GM23338 (cell line): ENCODE measurements at regions not wholly inside any gene's neighbourhood (a gene's known extent, or its start where the extent isn't known, plus 50 kb on each side); places are given as distances from the start of the nearest gene placed in this dataset.

ENCODE experiments used
- ATAC-seq: fragments of 200-7000 bp; cut with Tn5 transposase; 3 replicates; pipeline ENCODE4 v1.9.1; 2020
- DNase-seq: peaks from one replicate; pipeline ENCODE4 v3.0.0-alpha.2; 2015; ENCODE audit warnings: low spot score
- H2AFZ ChIP-seq: fragments of 200-600 bp; sonication (generic); 2 replicates; pipeline ENCODE4 v1.8.0; 2016; ENCODE audit warnings: antibody characterized with exemption, mild to moderate bottlenecking, moderate library complexity
- H3F3A ChIP-seq: fragments of 200-600 bp; sonication (generic); replicated peaks from 2 replicates; pipeline ENCODE4 v1.8.0; 2017; ENCODE audit warnings: antibody characterized with exemption, mixed run types, low read depth
- H3K27ac ChIP-seq: fragments of 200-600 bp; sonication (generic); 2 replicates; pipeline ENCODE4 v1.6.1; 2016; ENCODE audit warnings: low read depth
- H3K27me3 ChIP-seq: fragments of 200-600 bp; sonication (generic); 2 replicates; pipeline ENCODE4 v1.8.0; 2016; ENCODE audit warnings: mild to moderate bottlenecking, mixed run types, moderate library complexity; ENCODE audit not compliant: insufficient read depth
- H3K36me3 ChIP-seq: fragments of 200-600 bp; sonication (generic); 2 replicates; pipeline ENCODE4 v1.8.0; 2016; ENCODE audit warnings: mild to moderate bottlenecking; ENCODE audit not compliant: insufficient read depth
- H3K4me1 ChIP-seq: fragments of 200-600 bp; sonication (generic); 2 replicates; pipeline ENCODE4 v1.8.0; 2016; ENCODE audit warnings: mild to moderate bottlenecking, moderate library complexity; ENCODE audit not compliant: insufficient read depth
- H3K4me2 ChIP-seq: fragments of 200-600 bp; sonication (generic); 2 replicates; pipeline ENCODE4 v1.7.1; 2017; ENCODE audit warnings: mixed run types
- H3K4me3 ChIP-seq: fragments of 200-600 bp; sonication (generic); 2 replicates; pipeline ENCODE4 v1.6.1; 2016; ENCODE audit warnings: mixed run types
- H3K79me2 ChIP-seq: fragments of 200-600 bp; sonication (generic); replicated peaks from 2 replicates; pipeline ENCODE4 v1.8.0; 2017; ENCODE audit warnings: mild to moderate bottlenecking; ENCODE audit not compliant: insufficient read depth
- H3K9me2 ChIP-seq: fragments of 200-600 bp; sonication (generic); 2 replicates; pipeline ENCODE4 v1.8.0; 2017; ENCODE audit not compliant: insufficient read depth
- H4K20me1 ChIP-seq: fragments of 200-600 bp; sonication (generic); replicated peaks from 2 replicates; pipeline ENCODE4 v1.8.0; 2017; ENCODE audit warnings: mild to moderate bottlenecking; ENCODE audit not compliant: insufficient read depth
- H3K27ac Mint-ChIP-seq: 2 replicates; pipeline ENCODE4 v1.8.0; 2020; ENCODE audit warnings: inconsistent platforms, mild to moderate bottlenecking, moderate library complexity, mixed read lengths
- H3K27me3 Mint-ChIP-seq: 3 replicates; pipeline ENCODE4 v1.8.0; 2022; ENCODE audit warnings: low read depth, mild to moderate bottlenecking, moderate library complexity, mixed read lengths, inconsistent platforms; ENCODE audit not compliant: insufficient read depth, poor library complexity
- H3K36me3 Mint-ChIP-seq: 3 replicates; pipeline ENCODE4 v1.8.0; 2021; ENCODE audit warnings: low read depth, mild to moderate bottlenecking, inconsistent platforms, moderate library complexity, mixed read lengths
- H3K4me1 Mint-ChIP-seq: 3 replicates; pipeline ENCODE4 v1.8.0; 2020; ENCODE audit warnings: mild to moderate bottlenecking, inconsistent platforms, mixed read lengths
- H3K4me3 Mint-ChIP-seq: 3 replicates; pipeline ENCODE4 v1.8.0; 2021; ENCODE audit warnings: moderate library complexity, mild to moderate bottlenecking, inconsistent platforms, mixed read lengths
- H3K9me3 Mint-ChIP-seq: 3 replicates; pipeline ENCODE4 v1.8.0; 2020; ENCODE audit warnings: moderate library complexity, mild to moderate bottlenecking, inconsistent platforms, mixed read lengths
- CREB1 ChIP-seq: fragments of 250-450 bp; sonication (Bioruptor Pico); IDR thresholded peaks from 2 replicates; pipeline ENCODE4 v1.5.0; 2020; ENCODE audit warnings: low read depth, mild to moderate bottlenecking, moderate library complexity
- CTCF ChIP-seq, 2 experiments: fragments of 200-600 bp in 1 of 2; sonication (generic) in 1 of 2; conservative IDR thresholded peaks; 2 replicates each; pipeline versions ENCODE4 v1.5.1 to v1.6.1; 2016 to 2017; ENCODE audit warnings: antibody characterized with exemption in 2 of 2, low read depth in 2 of 2, mild to moderate bottlenecking in 2 of 2, moderate library complexity in 1 of 2
- ETS1 ChIP-seq: IDR thresholded peaks from 2 replicates; pipeline ENCODE4 v1.6.1; 2016; ENCODE audit warnings: antibody characterized with exemption
- EZH2 ChIP-seq: fragments of 200-600 bp; sonication (generic); IDR thresholded peaks from one replicate; pipeline ENCODE4 v1.8.0; 2017; ENCODE audit warnings: antibody characterized with exemption, mild to moderate bottlenecking, low read depth; ENCODE audit not compliant: unreplicated experiment
- EZH2phosphoT487 ChIP-seq: fragments of 200-600 bp; sonication (generic); IDR thresholded peaks from one replicate; pipeline ENCODE4 v1.8.1; 2018; ENCODE audit warnings: antibody characterized with exemption; ENCODE audit not compliant: unreplicated experiment
- JUNB ChIP-seq: IDR thresholded peaks from one replicate; pipeline ENCODE4 v1.6.1; 2016; ENCODE audit warnings: antibody characterized with exemption; ENCODE audit not compliant: unreplicated experiment
- NANOG ChIP-seq: IDR thresholded peaks from 2 replicates; pipeline ENCODE4 v1.6.1; 2016; ENCODE audit warnings: antibody characterized with exemption, borderline replicate concordance
- POLR2AphosphoS5 ChIP-seq: IDR thresholded peaks from 2 replicates; pipeline ENCODE4 v1.6.1; 2016; ENCODE audit warnings: antibody characterized with exemption, low read depth
- REST ChIP-seq: IDR thresholded peaks from one replicate; pipeline ENCODE4 v1.6.1; 2018; ENCODE audit warnings: antibody characterized with exemption; ENCODE audit not compliant: unreplicated experiment
- STAT1 ChIP-seq: IDR thresholded peaks from one replicate; pipeline ENCODE4 v1.6.1; 2016; ENCODE audit warnings: antibody characterized with exemption; ENCODE audit not compliant: unreplicated experiment
- ZNF114 ChIP-seq: fragments of 250-450 bp; sonication (Bioruptor Pico); IDR thresholded peaks from 2 replicates; pipeline ENCODE4 v1.5.0; 2020; ENCODE audit warnings: mild to moderate bottlenecking, moderate library complexity
- ZNF331 ChIP-seq: fragments of 250-450 bp; sonication (Bioruptor Pico); IDR thresholded peaks from 2 replicates; pipeline ENCODE4 v1.5.0; 2020; ENCODE audit warnings: low read depth, mild to moderate bottlenecking, moderate library complexity
- ZNF462 ChIP-seq: fragments of 250-450 bp; sonication (Bioruptor Pico); IDR thresholded peaks from 2 replicates; pipeline ENCODE4 v1.5.0; 2020; ENCODE audit warnings: mild to moderate bottlenecking, moderate library complexity

- no peak overlapping the region for H3K4me3 Mint-ChIP-seq
- DNase-seq (no peak), ATAC-seq (no peak)
- 0 out of 2 replicates have a peak overlapping the region, but pooled peaks have one; percentile 55 for H3K27ac Mint-ChIP-seq
- H3K4me1 Mint-ChIP-seq: no peaks in the 10 kb centered on the region; the same call in 2 of the 3 replicates
- Histone ChIP-seq H3K27me3 (no peaks in the 10 kb centered on the region), H3K36me3 (no peaks in the 10 kb centered on the region; the same call in 1 of the 2 replicates), H4K20me1 (no peaks in the 10 kb centered on the region), H3F3A (no peaks in the 10 kb centered on the region), H3K4me2 (no peak overlapping the region), H3K79me2 (no peaks in the 10 kb centered on the region), H3K27ac (no peak overlapping the region), H3K4me1 (no peaks in the 10 kb centered on the region), H2AFZ (no peak overlapping the region), H3K4me3 (no peak overlapping the region), H3K9me2 (no peaks in the 10 kb centered on the region; the same call in 1 of the 2 replicates)
- TF ChIP-seq CREB1 (no peak), EZH2phosphoT487 (no peak), ZNF114 (CRISPR knock-in tag) (no peak), POLR2AphosphoS5 (no peak), NANOG (no peak), ZNF331 (CRISPR knock-in tag) (no peak), ZNF462 (CRISPR knock-in tag) (no peak), STAT1 (no peak), JUNB (no peak), ETS1 (no peak), EZH2 (no peak), CTCF (conservative IDR thresholded peaks at IDR 0.05; ENCODE audit: low read depth in 2 of 2) (no peak), REST (no peak)
- H3K36me3 Mint-ChIP-seq: peaks cover 3% of the 10 kb centered on the region; the same call in 1 of the 3 replicates
- H3K9me3 Mint-ChIP-seq: peaks cover 80% of the 10 kb centered on the region
- H3K27me3 Mint-ChIP-seq: no peaks in the 10 kb centered on the region
These were observed 589.4 kb upstream of the SOX11 start for GRCh38 chr2:5102823-5103222.
